ENCODE measurements at regions not wholly inside any gene's neighbourhood (a gene's known extent, or its start where the extent isn't known, plus 50 kb on each side); places are given as distances from the start of the nearest gene placed in this dataset.
"Not testable (repeated sequence)": the region's sequence is repeated elsewhere in the genome, so short reads cannot be mapped to it uniquely, and the experiment has no call there.

GRCh38 chr4:158958489-158959270, 144.2 kb upstream of the RAPGEF2 start:
- intact Hi-C loops (cut with DNase I) = no loop called here
- DNase-seq (ENCODE audit: low spot score) = no peak

- intact Hi-C loops (cut with DNase I) = no loop called here
- DNase-seq (ENCODE audit: low spot score) = no peak
Observed at GRCh38 chr4:158962393-158962792, 140.5 kb upstream of the RAPGEF2 start.

GRCh38 chr4:158963282-158963681, 139.6 kb upstream of the RAPGEF2 start:
- DNase-seq (ENCODE audit: low spot score); intact Hi-C loops (cut with DNase I): not testable (repeated sequence)

GRCh38 chr4:158964114-158964727, 138.7 kb upstream of the RAPGEF2 start:
- DNase-seq (ENCODE audit: low spot score) = no peak
- intact Hi-C loops (cut with DNase I) = no loop called here

- intact Hi-C loops (cut with DNase I) = no loop called here
Observed at GRCh38 chr4:158964728-158965124, 138.2 kb upstream of the RAPGEF2 start.

GRCh38 chr4:158965226-158965625, 137.7 kb upstream of the RAPGEF2 start:
- no peak for DNase-seq (ENCODE audit: low spot score)
- intact Hi-C loops (cut with DNase I) = no loop called here

More at GRCh38 chr4:158964728-158965124, 138.2 kb upstream of the RAPGEF2 start:
- no peak for DNase-seq (ENCODE audit: low spot score)

- intact Hi-C loops (cut with DNase I) = no loop called here
- DNase-seq (ENCODE audit: low spot score) = no peak
Observed at GRCh38 chr4:158966091-158966490, 136.8 kb upstream of the RAPGEF2 start.

- DNase-seq (ENCODE audit: low spot score) = no peak
- intact Hi-C loops (cut with DNase I) = no loop called here
Observed at GRCh38 chr4:158968961-158969360, 133.9 kb upstream of the RAPGEF2 start.

- no peak for DNase-seq (ENCODE audit: low spot score)
- intact Hi-C loops (cut with DNase I) = no loop called here
Observed at GRCh38 chr4:158970812-158971211, 132.1 kb upstream of the RAPGEF2 start.

- intact Hi-C loops (cut with DNase I); DNase-seq (ENCODE audit: low spot score): not testable (repeated sequence)
Observed at GRCh38 chr4:158974438-158974837, 128.4 kb upstream of the RAPGEF2 start.

GRCh38 chr4:158980711-158981110, 122.2 kb upstream of the RAPGEF2 start:
- intact Hi-C loops (cut with DNase I) = not testable (repeated sequence)

GRCh38 chr4:158991534-158992155, 111.2 kb upstream of the RAPGEF2 start:
- no peak for DNase-seq (ENCODE audit: low spot score)
- intact Hi-C loops (cut with DNase I) = loop anchor here in 1 of 2 donors (2.0 kb wide), 1 partner anchor 73 kb away; no protein-coding TSS in a partner anchor

More at GRCh38 chr4:158980711-158981110, 122.2 kb upstream of the RAPGEF2 start:
- not testable (repeated sequence) for DNase-seq (ENCODE audit: low spot score)

GRCh38 chr4:158993891-158994290, 109.0 kb upstream of the RAPGEF2 start:
- intact Hi-C loops (cut with DNase I) = no loop called here

GRCh38 chr4:158995040-158995439, 107.8 kb upstream of the RAPGEF2 start:
- intact Hi-C loops (cut with DNase I) = no loop called here
- no peak for DNase-seq (ENCODE audit: low spot score)

More at GRCh38 chr4:158993891-158994290, 109.0 kb upstream of the RAPGEF2 start:
- no peak for DNase-seq (ENCODE audit: low spot score)

GRCh38 chr4:158995965-158996364, 106.9 kb upstream of the RAPGEF2 start:
- intact Hi-C loops (cut with DNase I) = no loop called here
- DNase-seq (ENCODE audit: low spot score) = no peak

- intact Hi-C loops (cut with DNase I) = no loop called here
- no peak for DNase-seq (ENCODE audit: low spot score)
Observed at GRCh38 chr4:158996669-158997074, 106.2 kb upstream of the RAPGEF2 start.

- DNase-seq (ENCODE audit: low spot score) = no peak
- intact Hi-C loops (cut with DNase I) = no loop called here
Observed at GRCh38 chr4:158997660-158998349, 105.1 kb upstream of the RAPGEF2 start.

- no peak for DNase-seq (ENCODE audit: low spot score)
- intact Hi-C loops (cut with DNase I) = no loop called here
Observed at GRCh38 chr4:158998624-158999023, 104.3 kb upstream of the RAPGEF2 start.

GRCh38 chr4:158999166-158999682, 103.7 kb upstream of the RAPGEF2 start:
- no peak for DNase-seq (ENCODE audit: low spot score)
- intact Hi-C loops (cut with DNase I) = no loop called here
